COLO668 (cell line): ENCODE measurements at regions not wholly inside any gene's neighbourhood (a gene's known extent, or its start where the extent isn't known, plus 50 kb on each side); places are given as distances from the start of the nearest gene placed in this dataset.

Source experiments
- DNase-seq: peaks from one replicate; lab custom pipeline; 2025; ENCODE audit not compliant: unreplicated experiment; lab: John Stamatoyannopoulos, UW

- no peak for DNase-seq
Measured at GRCh38 chr3:159853506-159853864, 135.2 kb upstream of the IL12A start.

GRCh38 chr3:159854500-159855124, 134.0 kb upstream of the IL12A start:
- DNase-seq: no peak

- no peak for DNase-seq
Measured at GRCh38 chr3:159855599-159856346, 132.9 kb upstream of the IL12A start.

DNA sequence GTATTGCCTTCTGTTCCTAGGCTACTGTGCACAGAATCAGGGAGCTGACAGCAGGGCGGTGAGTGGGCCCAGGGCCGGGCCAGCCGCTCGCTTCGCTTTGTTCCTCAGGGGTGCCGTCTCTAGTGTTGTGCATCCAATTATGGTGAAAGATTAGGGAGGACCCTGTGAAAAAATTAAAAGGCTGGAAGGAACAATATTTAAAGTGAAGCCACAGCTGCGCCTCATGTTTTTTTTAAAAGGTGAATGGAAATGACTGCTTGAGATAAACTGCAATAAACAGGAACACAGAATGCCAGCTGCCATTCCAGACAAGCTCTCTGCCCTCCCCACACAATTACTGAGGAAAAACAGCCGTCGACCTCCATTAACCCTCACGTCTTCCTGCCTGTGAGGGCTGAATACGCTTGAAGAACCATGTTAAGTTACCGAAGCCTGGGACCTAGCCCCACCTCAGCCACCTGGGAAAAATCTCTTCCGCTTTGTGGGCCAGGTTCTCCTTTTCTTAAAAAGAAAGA, 132.0 kb upstream of the IL12A start:
- DNase-seq: no peak

GRCh38 chr3:159857840-159858239, 130.8 kb upstream of the IL12A start:
- no peak for DNase-seq

- no peak for DNase-seq
Measured at GRCh38 chr3:159858650-159859049, 130.0 kb upstream of the IL12A start.

DNA sequence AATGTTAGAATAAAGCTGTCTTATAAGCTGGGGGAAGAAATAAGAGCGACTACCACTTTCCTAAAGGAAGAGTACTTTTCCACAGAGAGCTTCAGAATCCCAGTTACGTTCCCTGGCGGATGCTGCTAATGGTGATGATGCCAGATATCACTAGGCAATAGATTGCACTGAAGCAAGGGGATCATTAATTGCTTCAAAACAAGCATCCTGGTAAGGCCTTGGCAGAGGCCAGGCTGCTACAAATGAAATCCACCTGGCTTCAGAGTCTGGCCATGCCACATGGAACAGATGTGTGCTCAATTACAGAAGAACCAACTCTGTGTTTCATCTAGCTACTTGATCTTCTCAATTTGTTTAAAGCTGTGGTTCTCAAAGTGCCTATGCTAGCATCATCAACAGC, 129.2 kb upstream of the IL12A start:
- no peak for DNase-seq

GRCh38 chr3:159859836-159860235, 128.8 kb upstream of the IL12A start:
- no peak for DNase-seq

DNA sequence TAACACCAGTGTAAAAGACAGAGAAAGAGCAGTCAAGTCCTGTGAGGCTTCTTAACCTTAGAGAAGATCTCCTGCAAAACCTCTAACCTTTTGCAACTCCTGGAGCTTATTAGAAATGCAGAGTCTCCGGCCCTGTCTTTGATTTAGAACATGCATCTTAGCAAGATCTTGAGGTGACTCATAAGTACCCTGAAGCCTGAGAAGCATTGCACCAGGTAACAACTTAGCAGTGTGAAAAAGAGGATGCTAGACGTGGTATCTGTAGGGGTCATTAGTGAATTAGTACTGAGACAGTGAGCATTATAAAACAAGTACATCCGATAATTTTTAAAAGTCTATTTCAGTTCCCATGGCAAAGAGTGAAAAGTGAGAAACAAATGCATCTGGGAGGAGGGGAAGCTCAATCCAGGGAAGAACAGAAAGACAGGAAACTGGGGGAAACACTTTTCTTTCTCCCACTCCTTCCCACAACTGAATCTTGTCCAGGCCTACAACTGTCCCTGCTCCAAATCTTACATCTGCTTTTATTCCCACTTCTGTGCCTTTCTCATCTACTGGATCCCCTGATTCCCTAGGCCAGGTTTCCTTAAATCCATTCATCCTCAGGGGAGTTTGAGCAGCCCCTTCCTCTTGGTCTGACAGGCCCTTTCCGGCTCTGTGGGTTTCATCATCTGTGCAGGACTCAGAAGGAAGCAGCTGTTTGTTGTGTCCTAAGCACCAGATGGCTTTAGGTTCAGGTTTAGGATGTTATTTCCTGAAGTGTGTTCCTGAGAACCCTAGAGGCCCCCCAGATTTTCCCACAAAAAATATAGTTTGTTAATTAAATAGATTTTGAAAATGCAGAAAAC, 128.1 kb upstream of the IL12A start:
- no peak for DNase-seq

DNA sequence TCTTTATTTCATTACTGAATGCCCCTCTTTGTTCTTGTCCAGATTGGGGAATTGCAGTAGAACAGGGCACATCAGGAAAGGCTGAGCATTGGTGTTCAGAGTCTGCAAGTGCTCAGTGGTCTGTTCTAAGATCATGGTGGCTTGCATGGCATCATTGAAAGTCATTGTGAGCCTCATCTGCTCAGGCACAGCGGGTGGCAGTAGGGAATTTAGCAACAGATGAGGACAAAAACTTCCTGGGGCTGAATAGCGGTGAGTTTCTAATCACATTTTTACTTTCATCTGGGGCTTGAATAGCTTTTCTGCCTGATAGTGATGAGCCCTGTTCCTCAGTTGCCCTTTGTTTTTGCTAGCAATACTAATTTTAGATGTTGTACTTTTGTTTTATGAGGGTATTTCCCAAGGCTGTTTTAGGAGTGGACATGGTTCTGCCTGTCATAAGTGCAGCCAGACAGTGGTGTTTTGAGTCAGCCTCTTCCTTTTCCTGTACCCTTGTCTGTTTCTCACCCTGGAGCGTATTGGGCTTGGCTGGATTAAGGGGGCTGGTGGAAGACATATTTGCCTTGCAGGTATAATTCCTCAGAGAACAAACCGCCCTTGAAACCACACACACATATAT, 127.2 kb upstream of the IL12A start:
- DNase-seq: no peak

DNA sequence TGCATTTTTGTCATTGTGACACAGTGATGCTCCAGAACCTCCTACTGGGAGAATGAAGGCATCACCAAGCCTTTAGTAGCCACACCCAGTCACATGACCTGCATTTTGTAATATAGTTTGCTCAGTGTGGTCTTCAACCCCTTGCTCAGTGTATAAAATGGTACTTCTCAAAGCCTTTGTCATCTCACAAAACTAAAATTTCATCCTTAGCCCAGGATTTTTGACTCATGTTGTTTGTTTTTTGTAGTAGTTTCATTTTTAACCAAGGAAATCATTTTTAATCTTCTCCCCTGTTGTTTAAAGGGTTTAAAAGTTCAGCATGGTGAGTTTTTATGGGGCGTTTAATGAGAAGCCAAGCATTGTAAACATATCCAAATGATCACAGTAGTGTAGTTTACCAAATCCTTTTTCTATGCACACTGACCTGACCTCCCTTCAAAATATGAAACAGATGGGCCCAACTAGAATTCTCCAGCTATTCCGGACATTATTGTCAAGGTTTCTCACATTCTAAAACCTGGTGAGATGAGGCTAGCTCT, 123.5 kb upstream of the IL12A start:
- no peak for DNase-seq

GRCh38 chr3:159866201-159866746, 122.4 kb upstream of the IL12A start:
- no peak for DNase-seq

- no peak for DNase-seq
Measured at GRCh38 chr3:159867372-159867771, 121.3 kb upstream of the IL12A start.

DNA sequence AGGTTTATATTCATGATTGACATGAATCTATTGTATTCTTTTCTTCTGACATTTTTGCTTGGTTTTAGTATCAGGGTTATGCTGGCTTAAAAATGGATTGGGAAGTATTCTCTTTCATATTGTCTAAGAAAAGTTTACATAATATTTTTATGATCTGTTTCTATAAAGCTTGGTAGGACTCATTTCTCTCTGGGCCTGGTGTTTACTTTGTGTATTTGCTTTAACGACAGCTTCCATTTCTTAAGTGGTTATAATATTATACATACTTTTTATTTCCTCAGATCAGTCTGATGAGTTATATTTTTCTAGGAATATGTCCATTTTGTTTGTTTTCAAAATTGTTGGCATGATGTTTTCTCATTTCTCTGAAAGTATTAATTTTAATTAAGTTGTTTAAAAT, 117.9 kb upstream of the IL12A start:
- no peak for DNase-seq

- peak; percentile 4 for DNase-seq
Measured at GRCh38 chr3:159872374-159873109, 116.1 kb upstream of the IL12A start.

DNA sequence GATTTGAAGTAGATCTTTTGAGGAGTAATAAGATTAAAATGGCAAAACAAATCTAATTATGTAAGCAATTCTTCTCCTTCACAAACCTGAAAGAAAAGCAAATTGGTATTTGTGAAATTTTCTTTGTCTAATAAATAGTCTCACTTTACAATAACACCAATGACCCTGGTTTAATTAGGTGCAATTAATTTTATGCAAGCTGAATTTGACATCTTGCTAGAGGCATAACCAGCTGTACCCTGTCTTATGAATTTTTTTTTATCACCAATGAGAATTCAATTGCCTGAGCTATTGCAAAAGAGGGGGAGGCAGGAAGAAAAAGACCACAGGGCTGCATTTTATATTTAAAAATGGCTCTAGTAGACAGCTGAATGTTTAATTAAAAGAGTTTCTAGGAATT, 113.5 kb upstream of the IL12A start:
- no peak for DNase-seq

DNA sequence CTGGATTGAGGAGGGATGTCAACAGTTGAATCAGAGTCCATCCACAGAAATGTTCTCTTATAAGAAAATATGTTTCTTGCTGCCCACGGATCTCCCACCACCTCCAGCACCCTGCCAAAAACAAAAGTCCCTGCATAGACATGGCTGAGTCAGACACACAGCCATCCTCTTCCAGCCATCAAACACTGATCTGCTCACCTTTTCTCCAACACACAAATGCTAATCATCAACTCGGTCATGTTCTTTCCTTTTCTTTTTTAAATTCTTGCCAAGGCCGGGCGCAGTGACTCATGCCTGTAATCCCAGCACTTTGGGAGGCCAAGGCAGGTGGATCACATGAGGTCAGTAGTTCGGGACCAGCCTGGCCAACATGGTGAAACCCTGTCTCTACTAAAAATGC, 110.7 kb upstream of the IL12A start:
- no peak for DNase-seq

DNA sequence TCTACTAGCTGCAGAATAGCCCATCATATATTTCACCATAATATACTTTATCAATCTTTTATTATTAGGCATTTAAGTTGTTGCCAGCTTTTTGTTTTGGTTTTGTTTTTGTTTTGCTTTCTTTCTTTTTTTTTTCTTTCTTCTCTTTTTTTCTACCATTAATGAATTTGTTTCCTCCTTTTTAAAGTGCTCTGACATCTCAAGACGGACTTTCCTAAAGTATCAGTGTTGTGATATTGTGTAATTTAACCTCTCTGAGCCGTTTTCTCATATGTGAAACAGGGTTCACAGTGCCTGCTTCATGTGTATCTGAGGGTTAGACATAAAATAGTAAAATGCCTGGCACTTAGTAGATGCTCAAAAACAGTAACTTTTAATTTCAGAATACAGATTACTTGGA, 109.5 kb upstream of the IL12A start:
- DNase-seq: no peak

DNA sequence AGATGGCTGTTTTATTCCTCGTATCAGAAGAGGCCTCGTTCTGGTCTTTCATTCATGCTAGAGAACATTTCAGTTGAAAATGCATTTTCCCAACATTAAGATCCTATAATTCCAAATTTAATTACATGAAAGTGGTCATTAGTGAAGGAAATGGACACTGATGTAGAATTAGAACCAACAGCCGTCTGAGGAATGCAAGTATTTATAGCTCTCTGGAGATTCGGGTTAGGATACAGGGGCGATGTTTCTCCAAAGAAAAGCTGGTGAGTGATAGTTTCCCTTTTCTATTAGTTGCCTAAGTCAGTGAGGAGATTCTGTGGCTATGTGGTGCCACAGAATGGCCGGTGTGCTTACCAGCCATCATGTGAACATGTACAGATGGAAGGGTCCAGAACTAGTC, 109.0 kb upstream of the IL12A start:
- DNase-seq: no peak

DNA sequence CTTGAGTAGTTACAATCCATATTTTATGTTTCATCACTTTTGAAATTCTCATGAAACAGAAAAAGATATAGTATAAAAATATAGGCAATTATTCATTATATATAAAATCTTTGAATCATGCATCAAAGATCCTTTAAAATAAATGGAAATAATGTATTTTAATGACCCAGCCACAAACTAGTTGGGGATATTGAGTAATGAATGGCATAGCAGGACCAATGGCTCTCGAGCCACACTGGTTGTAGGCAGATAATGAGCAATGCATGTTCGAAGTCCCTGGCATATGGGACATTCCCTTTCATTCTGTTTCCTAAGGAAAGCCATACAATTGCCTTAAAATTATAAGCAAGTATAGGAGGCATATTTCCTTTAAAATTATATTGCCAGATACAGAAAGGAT, 107.4 kb upstream of the IL12A start:
- DNase-seq: no peak
